HCT116 (cell line): ENCODE measurements at regions not wholly inside any gene's neighbourhood (a gene's known extent, or its start where the extent isn't known, plus 50 kb on each side); places are given as distances from the start of the nearest gene placed in this dataset.

Experiments
- ATAC-seq: fragments of 200-7000 bp; cut with Tn5 transposase; 2 replicates; pipeline ENCODE4 v1.9.1; 2020; ENCODE audit warnings: mild to moderate bottlenecking, moderate library complexity
- BruUV-seq: library from RNA; stranded (reverse); fragments of 400-500 nt; replicated peaks from 2 replicates; lab custom pipeline; 2021; lab: Mats Ljungman, UMichigan
- CTCF ChIA-PET: fragments of 300-600 bp; sonication (Branson Sonifier 250); formaldehyde crosslinking; loops from one replicate; lab custom pipeline; 2021; ENCODE audit warnings: antibody characterized with exemption; lab: Charles Lee
- POLR2A ChIA-PET: fragments of 300-600, 350-600 bp; sonication (Branson Sonifier 250); formaldehyde crosslinking; loops from one replicate; lab custom pipeline; 2021; ENCODE audit warnings: antibody characterized with exemption; lab: Charles Lee
- RAD21 ChIA-PET, 2 experiments: fragments of 300-600 bp; sonication (Branson Sonifier 250); formaldehyde crosslinking; loops; one replicate each; lab custom pipeline; 2023; ENCODE audit warnings: low total read pairs in 2 of 2; ENCODE audit not compliant: uncharacterized antibody in 2 of 2, unreplicated experiment in 2 of 2, low non-redundant PET in 1 of 2; lab: Charles Lee
- DNase-seq: peaks from one replicate; pipeline ENCODE4 v3.0.0-alpha.2; 2010; ENCODE audit warnings: low read depth, low spot score
- H2AFZ ChIP-seq: fragments of 200-600 bp; shearing (Covaris generic), sonication (generic); 2 replicates; pipeline ENCODE4 v1.6.1; 2017; ENCODE audit warnings: low read depth, mixed run types, mixed read lengths, antibody characterized with exemption, low read length; ENCODE audit not compliant: poor library complexity, severe bottlenecking
- H3K27ac ChIP-seq: 2 replicates; pipeline ENCODE4 v1.5.1; 2012; ENCODE audit warnings: low read depth, low read length
- H3K27me3 ChIP-seq: fragments of 200-600 bp; sonication (generic); 2 replicates; pipeline ENCODE4 v1.6.1; 2016; ENCODE audit warnings: mixed run types, low read length, mixed read lengths; ENCODE audit not compliant: insufficient read depth
- H3K36me3 ChIP-seq, 2 experiments: fragments of 200-500 bp in 1 of 2; fragments of 200-600 bp in 1 of 2; sonication (Bioruptor generic) in 1 of 2; sonication (generic) in 1 of 2; 2 replicates each; pipeline versions ENCODE4 v1.5.1 to v1.6.1; 2014 to 2016; ENCODE audit warnings: low read length in 2 of 2, inconsistent platforms in 1 of 2, mixed read lengths in 1 of 2, mixed run types in 1 of 2; ENCODE audit not compliant: insufficient read depth in 2 of 2, control insufficient read depth in 1 of 2
- H3K4me1 ChIP-seq, 2 experiments: fragments of 200-600 bp in 1 of 2; sonication (generic) in 1 of 2; 2 replicates each; pipeline versions ENCODE4 v1.5.1 to v1.6.1; 2012 to 2017; ENCODE audit warnings: low read length in 2 of 2, inconsistent platforms in 1 of 2, mild to moderate bottlenecking in 1 of 2, mixed read lengths in 1 of 2, mixed run types in 1 of 2, moderate library complexity in 1 of 2; ENCODE audit not compliant: insufficient read depth in 2 of 2, control insufficient read depth in 1 of 2
- H3K4me2 ChIP-seq: fragments of 200-600 bp; sonication (generic); 2 replicates; pipeline ENCODE4 v1.6.1; 2017; ENCODE audit warnings: mixed run types, low read length, mixed read lengths
- H3K4me3 ChIP-seq, 2 experiments: fragments of 200-600 bp in 1 of 2; sonication (generic) in 1 of 2; replicated peaks in 1 of 2; 2 replicates each; pipeline ENCODE4 v1.5.1; 2011 to 2016; ENCODE audit warnings: low read length in 2 of 2, control low read depth in 1 of 2, low read depth in 1 of 2, mild to moderate bottlenecking in 1 of 2, mixed read lengths in 1 of 2, mixed run types in 1 of 2
- H3K79me2 ChIP-seq: fragments of 200-600 bp; sonication (generic); 2 replicates; pipeline ENCODE4 v1.6.1; 2017; ENCODE audit warnings: mild to moderate bottlenecking, mixed run types, low read length, moderate library complexity, mixed read lengths; ENCODE audit not compliant: insufficient read depth
- H3K9ac ChIP-seq: fragments of 200-600 bp; sonication (generic); 2 replicates; pipeline ENCODE4 v1.6.1; 2016; ENCODE audit warnings: low read length, mixed read lengths
- H3K9me2 ChIP-seq: fragments of 200-600 bp; sonication (generic), shearing (Covaris generic); 2 replicates; pipeline ENCODE4 v1.6.1; 2017; ENCODE audit warnings: mixed run types, mild to moderate bottlenecking, moderate library complexity; ENCODE audit not compliant: insufficient read depth
- H3K9me3 ChIP-seq, 2 experiments: fragments of 200-500 bp in 1 of 2; fragments of 200-600 bp in 1 of 2; sonication (Bioruptor generic) in 1 of 2; sonication (generic) in 1 of 2; 2 replicates each; pipeline ENCODE4 v1.6.1; 2014 to 2017; ENCODE audit warnings: low read length in 2 of 2, mixed read lengths in 2 of 2, inconsistent platforms in 1 of 2, low read depth in 1 of 2, mild to moderate bottlenecking in 1 of 2, mixed run types in 1 of 2, moderate library complexity in 1 of 2; ENCODE audit not compliant: control insufficient read depth in 1 of 2, insufficient read depth in 1 of 2
- H4K20me1 ChIP-seq: fragments of 200-600 bp; sonication (generic), shearing (Covaris generic); 2 replicates; pipeline ENCODE4 v1.6.1; 2017; ENCODE audit warnings: mixed run types, mild to moderate bottlenecking, moderate library complexity; ENCODE audit not compliant: insufficient read depth
- CEBPB ChIP-seq: IDR thresholded peaks from 2 replicates; pipeline ENCODE4 v1.6.1; 2012; ENCODE audit warnings: low read depth
- EGR1 ChIP-seq: IDR thresholded peaks from 2 replicates; pipeline ENCODE4 v1.6.1; 2012; ENCODE audit warnings: low read depth
- ELF1 ChIP-seq: IDR thresholded peaks from 2 replicates; pipeline ENCODE4 v1.6.1; 2012; ENCODE audit warnings: low read depth, borderline replicate concordance
- EZH2phosphoT487 ChIP-seq: fragments of 200-600 bp; IDR thresholded peaks from 2 replicates; pipeline ENCODE4 v1.6.1; 2018; ENCODE audit warnings: antibody characterized with exemption, borderline replicate concordance
- FOSL1 ChIP-seq: IDR thresholded peaks from 2 replicates; pipeline ENCODE4 v1.6.1; 2012; ENCODE audit warnings: low read depth
- JUND ChIP-seq: IDR thresholded peaks from 2 replicates; pipeline ENCODE4 v1.6.1; 2012
- POLR2A ChIP-seq: IDR thresholded peaks from 2 replicates; pipeline ENCODE4 v1.7.0; 2011; ENCODE audit warnings: borderline replicate concordance; ENCODE audit not compliant: insufficient read depth, insufficient read length; ENCODE audit errors: extremely low read depth
- POLR2AphosphoS5 ChIP-seq: IDR thresholded peaks from 2 replicates; pipeline ENCODE4 v1.6.1; 2011; ENCODE audit warnings: mild to moderate bottlenecking, low read depth, low read length, moderate library complexity
- SIN3A ChIP-seq: IDR thresholded peaks from 2 replicates; pipeline ENCODE4 v1.6.1; 2012; ENCODE audit warnings: low read depth
- SP1 ChIP-seq: IDR thresholded peaks from 2 replicates; pipeline ENCODE4 v1.6.1; 2012; ENCODE audit warnings: low read depth
- SRF ChIP-seq: IDR thresholded peaks from 2 replicates; pipeline ENCODE4 v1.6.1; 2012; ENCODE audit warnings: low read depth
- YY1 ChIP-seq: IDR thresholded peaks from 2 replicates; pipeline ENCODE4 v1.6.1; 2011; ENCODE audit warnings: low read length, low read depth, moderate library complexity, mild to moderate bottlenecking; ENCODE audit not compliant: insufficient replicate concordance; ENCODE audit errors: extremely low read depth
- ZFX ChIP-seq: fragments of 450-650 bp; IDR thresholded peaks from 2 replicates; pipeline ENCODE4 v1.6.1; 2017
- ZNF274 ChIP-seq: fragments of 200-500 bp; sonication (Bioruptor generic); IDR thresholded peaks from 2 replicates; pipeline ENCODE4 v1.6.1; 2014; ENCODE audit warnings: mild to moderate bottlenecking, low read depth, low read length, inconsistent platforms
- intact Hi-C: fragments of 100-400 bp; cut with micrococcal nuclease; formaldehyde crosslinking; loops from 2 replicates; pipeline ENCODE4 v1.10.0; 2022
- TF ChIP-seq, protein P1 (sequence below), 3 experiments: fragments of 200-600 bp in 1 of 3; sonication (generic) in 1 of 3; IDR thresholded peaks in 2 of 3; conservative IDR thresholded peaks in 1 of 3; 2 replicates each; pipeline ENCODE4 v1.5.1; 2012 to 2017; ENCODE audit warnings: low read depth in 2 of 3, low read length in 2 of 3, antibody characterized with exemption in 1 of 3, borderline replicate concordance in 1 of 3, control low read depth in 1 of 3, mild to moderate bottlenecking in 1 of 3, mixed read lengths in 1 of 3, mixed run types in 1 of 3, moderate library complexity in 1 of 3; ENCODE audit not compliant: insufficient read depth in 1 of 3

GRCh38 chr15:37359893-37360290 is 259.5 kb upstream of the MEIS2 start:
- CTCF ChIA-PET = no interaction called here
- intact Hi-C loops = loop anchor here (10.0 kb wide), 1 partner anchor 345 kb away; no protein-coding TSS in a partner anchor
- H3K36me3 ChIP-seq = no peaks in the 10 kb centered on the region
- no peak for DNase-seq
- BruUV-seq = no TSS peak
- RAD21 ChIA-PET = no interaction called here
- H3K27me3 ChIP-seq = peaks cover 15% of the 10 kb centered on the region; the same call in 1 of the 2 replicates
- H3K4me1 ChIP-seq = no peaks in the 10 kb centered on the region
- no peaks in the 10 kb centered on the region for H4K20me1 ChIP-seq
- no peak overlapping the region for H3K4me2 ChIP-seq
- no peak overlapping the region for H3K4me3 ChIP-seq
- no peak overlapping the region for H2AFZ ChIP-seq
- H3K79me2 ChIP-seq = no peaks in the 10 kb centered on the region
- H3K9me3 ChIP-seq = no peaks in the 10 kb centered on the region
- no peak for ATAC-seq
- H3K27ac ChIP-seq = no peak overlapping the region
- POLR2A ChIA-PET = no interaction called here
- H3K9ac ChIP-seq = no peak overlapping the region
- H3K9me2 ChIP-seq = no peaks in the 10 kb centered on the region
- no peak for TF ChIP-seq POLR2AphosphoS5
- no peak for TF ChIP-seq ZFX
- TF ChIP-seq, protein P1, sequence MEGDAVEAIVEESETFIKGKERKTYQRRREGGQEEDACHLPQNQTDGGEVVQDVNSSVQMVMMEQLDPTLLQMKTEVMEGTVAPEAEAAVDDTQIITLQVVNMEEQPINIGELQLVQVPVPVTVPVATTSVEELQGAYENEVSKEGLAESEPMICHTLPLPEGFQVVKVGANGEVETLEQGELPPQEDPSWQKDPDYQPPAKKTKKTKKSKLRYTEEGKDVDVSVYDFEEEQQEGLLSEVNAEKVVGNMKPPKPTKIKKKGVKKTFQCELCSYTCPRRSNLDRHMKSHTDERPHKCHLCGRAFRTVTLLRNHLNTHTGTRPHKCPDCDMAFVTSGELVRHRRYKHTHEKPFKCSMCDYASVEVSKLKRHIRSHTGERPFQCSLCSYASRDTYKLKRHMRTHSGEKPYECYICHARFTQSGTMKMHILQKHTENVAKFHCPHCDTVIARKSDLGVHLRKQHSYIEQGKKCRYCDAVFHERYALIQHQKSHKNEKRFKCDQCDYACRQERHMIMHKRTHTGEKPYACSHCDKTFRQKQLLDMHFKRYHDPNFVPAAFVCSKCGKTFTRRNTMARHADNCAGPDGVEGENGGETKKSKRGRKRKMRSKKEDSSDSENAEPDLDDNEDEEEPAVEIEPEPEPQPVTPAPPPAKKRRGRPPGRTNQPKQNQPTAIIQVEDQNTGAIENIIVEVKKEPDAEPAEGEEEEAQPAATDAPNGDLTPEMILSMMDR (IDR thresholded peaks at IDR 0.05 in 2 of 3, conservative IDR thresholded peaks at IDR 0.05 in 1 of 3; ENCODE audit: borderline replicate concordance in 1 of 3, insufficient read depth in 1 of 3, low read depth in 2 of 3, low read length in 2 of 3) = no peak
- no peak for TF ChIP-seq POLR2A
- TF ChIP-seq EGR1 = no peak
- TF ChIP-seq SP1 = no peak
- no peak for TF ChIP-seq YY1
- TF ChIP-seq SIN3A = no peak
- no peak for TF ChIP-seq ZNF274
- no peak for TF ChIP-seq CEBPB
- TF ChIP-seq JUND = no peak
- TF ChIP-seq FOSL1 = no peak
- TF ChIP-seq ELF1 = no peak
- no peak for TF ChIP-seq SRF
- TF ChIP-seq EZH2phosphoT487 = no peak
